Mesenchymal stem cell (in vitro differentiated cells and primary cell): ENCODE measurements at regions not wholly inside any gene's neighbourhood (a gene's known extent, or its start where the extent isn't known, plus 50 kb on each side); places are given as distances from the start of the nearest gene placed in this dataset.

Experiments
- DNase-seq: peaks from one replicate; pipeline ENCODE4 v3.0.0-alpha.2; 2013
- H2AFZ ChIP-seq: one replicate; pipeline ENCODE4 v1.6.1; 2013; ENCODE audit warnings: low read depth, mild to moderate bottlenecking, control low read depth, inconsistent platforms, low read length, moderate library complexity
- H2AK5ac ChIP-seq: 2 replicates; pipeline ENCODE4 v1.6.1; 2013; ENCODE audit warnings: low read length, moderate library complexity, mild to moderate bottlenecking, inconsistent platforms; ENCODE audit not compliant: severe bottlenecking
- H2BK120ac ChIP-seq: one replicate; pipeline ENCODE4 v1.6.1; 2013; ENCODE audit warnings: low read depth, mild to moderate bottlenecking, inconsistent platforms, low read length, moderate library complexity
- H2BK12ac ChIP-seq, 2 experiments: one replicate each; pipeline ENCODE4 v1.6.1; 2013; ENCODE audit warnings: inconsistent platforms in 2 of 2, low read length in 2 of 2, mild to moderate bottlenecking in 2 of 2, moderate library complexity in 2 of 2, control low read depth in 1 of 2
- H2BK15ac ChIP-seq: one replicate; pipeline ENCODE4 v1.6.1; 2013; ENCODE audit warnings: mild to moderate bottlenecking, low read depth, inconsistent platforms; ENCODE audit not compliant: poor library complexity, severe bottlenecking
- H2BK5ac ChIP-seq: 2 replicates; pipeline ENCODE4 v1.6.1; 2013; ENCODE audit warnings: low read depth, mild to moderate bottlenecking, low read length, control low read depth, inconsistent platforms; ENCODE audit not compliant: poor library complexity, severe bottlenecking
- H3K14ac ChIP-seq, 2 experiments: one replicate each; pipeline ENCODE4 v1.6.1; 2013; ENCODE audit warnings: inconsistent platforms in 2 of 2, low read length in 2 of 2, control low read depth in 1 of 2, mild to moderate bottlenecking in 1 of 2, moderate library complexity in 1 of 2
- H3K18ac ChIP-seq, 2 experiments: one replicate each; pipeline ENCODE4 v1.6.1; 2013; ENCODE audit warnings: inconsistent platforms in 2 of 2, low read length in 2 of 2, control low read depth in 1 of 2, low read depth in 1 of 2, mild to moderate bottlenecking in 1 of 2
- H3K23ac ChIP-seq, 2 experiments: one replicate each; pipeline ENCODE4 v1.6.1; 2013; ENCODE audit warnings: inconsistent platforms in 2 of 2, low read length in 2 of 2, mild to moderate bottlenecking in 2 of 2, moderate library complexity in 2 of 2, control low read depth in 1 of 2
- H3K27ac ChIP-seq: 2 replicates; pipeline ENCODE4 v1.5.1; 2013; ENCODE audit warnings: mild to moderate bottlenecking, moderate library complexity, low read length, control low read depth, inconsistent platforms; ENCODE audit not compliant: poor library complexity, severe bottlenecking
- H3K27me3 ChIP-seq, 2 experiments: 2 replicates each; pipeline versions ENCODE4 v1.6.1 to v1.7.0; 2013; ENCODE audit warnings: low read length in 2 of 2, mild to moderate bottlenecking in 2 of 2, moderate library complexity in 2 of 2, control low read depth in 1 of 2, inconsistent platforms in 1 of 2; ENCODE audit not compliant: control insufficient read depth in 1 of 2, insufficient read depth in 1 of 2
- H3K36me3 ChIP-seq, 2 experiments: 2 replicates each; pipeline versions ENCODE4 v1.6.1 to v1.7.0; 2013; ENCODE audit warnings: low read length in 2 of 2, control low read depth in 1 of 2, inconsistent platforms in 1 of 2, low read depth in 1 of 2, mild to moderate bottlenecking in 1 of 2; ENCODE audit not compliant: insufficient read depth in 2 of 2, control insufficient read depth in 1 of 2
- H3K4ac ChIP-seq, 2 experiments: one replicate each; pipeline ENCODE4 v1.6.1; 2013; ENCODE audit warnings: inconsistent platforms in 2 of 2, low read length in 2 of 2, mild to moderate bottlenecking in 2 of 2, moderate library complexity in 2 of 2, control low read depth in 1 of 2, low read depth in 1 of 2
- H3K4me1 ChIP-seq: 2 replicates; pipeline ENCODE4 v1.6.1; 2013; ENCODE audit warnings: low read depth, low read length, control low read depth; ENCODE audit not compliant: control insufficient read depth, insufficient read depth
- H3K4me2 ChIP-seq: 2 replicates; pipeline ENCODE4 v1.6.1; 2013; ENCODE audit warnings: low read length, mild to moderate bottlenecking, inconsistent platforms; ENCODE audit not compliant: poor library complexity, severe bottlenecking
- H3K4me3 ChIP-seq, 2 experiments: 2 replicates each; pipeline versions ENCODE4 v1.5.1 to v1.7.0; 2013; ENCODE audit warnings: low read length in 2 of 2, mild to moderate bottlenecking in 2 of 2, control low read depth in 1 of 2, low read depth in 1 of 2; ENCODE audit not compliant: insufficient read depth in 1 of 2
- H3K79me1 ChIP-seq: replicated peaks from 2 replicates; pipeline ENCODE4 v1.6.1; 2013; ENCODE audit warnings: mild to moderate bottlenecking, control low read depth, low read length, inconsistent platforms; ENCODE audit not compliant: poor library complexity, severe bottlenecking
- H3K9ac ChIP-seq: 2 replicates; pipeline ENCODE4 v1.7.0; 2013; ENCODE audit warnings: mild to moderate bottlenecking, low read length, moderate library complexity
- H3K9me3 ChIP-seq: 2 replicates; pipeline ENCODE4 v1.7.0; 2013; ENCODE audit warnings: mild to moderate bottlenecking, low read length; ENCODE audit not compliant: control insufficient read depth
- H4K8ac ChIP-seq: one replicate; pipeline ENCODE4 v1.6.1; 2013; ENCODE audit warnings: inconsistent platforms, mild to moderate bottlenecking, low read length, moderate library complexity
- H4K91ac ChIP-seq: one replicate; pipeline ENCODE4 v1.6.1; 2013; ENCODE audit warnings: mild to moderate bottlenecking, low read length, inconsistent platforms
- WGBS: methylation state at CpG from one replicate; pipeline ENCODE4 v1.1.7; 2013; ENCODE audit warnings: mixed read lengths; 5-methylcytosine and 5-hydroxymethylcytosine counted together

GRCh38 chr4:59973492-59973891 is 1226.6 kb upstream of the ADGRL3 start:
- Histone ChIP-seq H2BK15ac (no peak overlapping the region), H3K27me3 (no peaks in the 10 kb centered on the region), H3K4me3 (no peak overlapping the region), H3K4me1 (no peaks in the 10 kb centered on the region), H3K36me3 (no peaks in the 10 kb centered on the region), H3K9ac (no peak overlapping the region), H2AFZ (no peak overlapping the region), H3K79me1 (no peaks in the 10 kb centered on the region), H3K4ac (no peak overlapping the region), H3K18ac (no peak overlapping the region), H3K4me2 (no peak overlapping the region), H3K14ac (no peak overlapping the region), H3K27ac (no peak overlapping the region), H2BK5ac (no peak overlapping the region), H4K8ac (no peak overlapping the region), H2BK12ac (no peak overlapping the region), H3K9me3 (no peaks in the 10 kb centered on the region), H2BK120ac (no peak overlapping the region), H3K23ac (no peak overlapping the region), H2AK5ac (no peak overlapping the region), H4K91ac (no peak overlapping the region)
- WGBS = 33% methylated on average over 1 of the region's 1 CpG
- no peak for DNase-seq

- Histone ChIP-seq H3K27ac (no peak overlapping the region), H4K8ac (no peak overlapping the region), H2BK12ac (no peak overlapping the region), H2BK5ac (no peak overlapping the region), H3K4me3 (no peak overlapping the region), H3K36me3 (no peaks in the 10 kb centered on the region), H4K91ac (no peak overlapping the region), H2BK120ac (no peak overlapping the region), H3K4me2 (no peak overlapping the region), H3K23ac (no peak overlapping the region), H3K4me1 (no peaks in the 10 kb centered on the region), H3K79me1 (no peaks in the 10 kb centered on the region), H3K18ac (no peak overlapping the region), H3K14ac (no peak overlapping the region), H3K27me3 (no peaks in the 10 kb centered on the region), H3K9me3 (no peaks in the 10 kb centered on the region), H3K9ac (no peak overlapping the region), H2BK15ac (no peak overlapping the region), H2AFZ (no peak overlapping the region), H2AK5ac (no peak overlapping the region), H3K4ac (no peak overlapping the region)
- 20% methylated on average over 1 of the region's 1 CpG for WGBS
- no peak for DNase-seq
These were observed 1221.1 kb upstream of the ADGRL3 start for GRCh38 chr4:59979061-59979460.

- Histone ChIP-seq H2BK12ac (no peak overlapping the region), H3K23ac (no peak overlapping the region), H2AFZ (no peak overlapping the region), H3K4ac (no peak overlapping the region), H2BK15ac (no peak overlapping the region), H4K8ac (no peak overlapping the region), H2BK5ac (no peak overlapping the region), H3K14ac (no peak overlapping the region), H3K9me3 (peaks cover 3% of the 10 kb centered on the region), H3K9ac (no peak overlapping the region), H3K27ac (no peak overlapping the region), H3K27me3 (no peaks in the 10 kb centered on the region), H3K18ac (no peak overlapping the region), H3K4me3 (no peak overlapping the region), H3K4me2 (no peak overlapping the region), H2AK5ac (no peak overlapping the region), H2BK120ac (no peak overlapping the region), H3K79me1 (no peaks in the 10 kb centered on the region), H3K4me1 (no peaks in the 10 kb centered on the region), H3K36me3 (no peaks in the 10 kb centered on the region), H4K91ac (no peak overlapping the region)
- DNase-seq = no peak
- no CpG with 5 or more reads among the region's 1 CpG for WGBS
These were observed 1216.3 kb upstream of the ADGRL3 start for GRCh38 chr4:59983852-59984251.

- Histone ChIP-seq H4K91ac (no peak overlapping the region), H3K4ac (no peak overlapping the region), H4K8ac (no peak overlapping the region), H3K27me3 (no peaks in the 10 kb centered on the region), H2BK120ac (no peak overlapping the region), H3K9me3 (peaks cover 5% of the 10 kb centered on the region), H3K4me2 (no peak overlapping the region), H3K4me1 (no peaks in the 10 kb centered on the region), H3K79me1 (no peaks in the 10 kb centered on the region), H2BK12ac (no peak overlapping the region), H2BK15ac (no peak overlapping the region), H3K4me3 (no peak overlapping the region), H3K18ac (no peak overlapping the region), H2AK5ac (no peak overlapping the region), H3K23ac (no peak overlapping the region), H2BK5ac (no peak overlapping the region), H3K9ac (no peak overlapping the region), H2AFZ (no peak overlapping the region), H3K36me3 (no peaks in the 10 kb centered on the region), H3K27ac (no peak overlapping the region), H3K14ac (no peak overlapping the region)
- 100% methylated on average over 1 of the region's 1 CpG for WGBS
- DNase-seq = no peak
These were observed 1212.8 kb upstream of the ADGRL3 start for GRCh38 chr4:59987289-59987688.
